CD4-positive, alpha-beta T cell treated with Interleukin-17A for 4 hours (primary cell): ENCODE measurements at regions not wholly inside any gene's neighbourhood (a gene's known extent, or its start where the extent isn't known, plus 50 kb on each side); places are given as distances from the start of the nearest gene placed in this dataset.
"Not testable (repeated sequence)": the region's sequence is repeated elsewhere in the genome, so short reads cannot be mapped to it uniquely, and the experiment has no call there.

Source experiments
- DNase-seq: peaks from one replicate; pipeline ENCODE4 v3.0.0-alpha.2; 2020; ENCODE audit warnings: mixed read lengths

DNA sequence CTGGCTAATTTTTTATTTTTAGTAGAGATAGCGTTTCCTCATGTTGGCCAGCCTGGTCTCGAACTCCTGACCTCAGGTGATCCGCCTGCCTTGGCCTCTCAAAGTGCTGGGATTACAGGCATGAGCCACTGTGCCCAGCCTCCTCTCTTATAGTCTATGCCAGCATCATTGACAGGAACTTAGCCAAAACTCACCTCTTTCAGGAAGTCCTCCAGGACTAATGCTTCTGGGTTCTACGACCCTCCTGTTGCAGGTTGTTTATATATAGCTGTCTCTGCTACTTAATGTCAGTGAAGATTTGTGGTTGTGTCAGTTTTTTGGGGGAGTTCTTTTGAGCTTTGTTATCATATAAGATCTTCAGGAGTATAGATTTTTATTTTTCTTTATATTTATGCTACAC, 112.1 kb upstream of the CDC42EP3 start:
- no peak for DNase-seq

GRCh38 chr2:37784071-37784758, 112.8 kb upstream of the CDC42EP3 start:
- no peak for DNase-seq

GRCh38 chr2:37784759-37785149, 113.3 kb upstream of the CDC42EP3 start:
- no peak for DNase-seq

- no peak for DNase-seq
Measured at GRCh38 chr2:37786191-37786698, 114.8 kb upstream of the CDC42EP3 start.

DNA sequence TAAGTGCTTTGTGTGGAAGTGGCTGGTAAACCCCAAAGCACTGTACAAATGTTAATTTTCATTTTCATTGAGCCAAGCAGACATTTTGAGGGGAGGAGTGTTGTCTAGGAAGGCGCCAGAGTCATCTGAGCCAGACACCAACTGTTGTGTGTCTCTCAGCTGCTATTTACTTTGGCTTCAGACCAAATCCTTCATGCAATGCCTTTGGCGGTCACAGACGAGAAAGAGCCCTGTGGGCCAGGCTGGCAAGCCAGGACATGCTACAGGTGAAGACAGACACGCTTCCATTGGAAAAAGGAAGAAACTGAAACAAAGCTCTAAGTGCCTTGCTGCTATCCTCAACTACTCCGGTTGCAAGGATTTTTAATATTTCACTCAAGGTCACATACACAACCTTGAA, 115.4 kb upstream of the CDC42EP3 start:
- no peak for DNase-seq

DNA sequence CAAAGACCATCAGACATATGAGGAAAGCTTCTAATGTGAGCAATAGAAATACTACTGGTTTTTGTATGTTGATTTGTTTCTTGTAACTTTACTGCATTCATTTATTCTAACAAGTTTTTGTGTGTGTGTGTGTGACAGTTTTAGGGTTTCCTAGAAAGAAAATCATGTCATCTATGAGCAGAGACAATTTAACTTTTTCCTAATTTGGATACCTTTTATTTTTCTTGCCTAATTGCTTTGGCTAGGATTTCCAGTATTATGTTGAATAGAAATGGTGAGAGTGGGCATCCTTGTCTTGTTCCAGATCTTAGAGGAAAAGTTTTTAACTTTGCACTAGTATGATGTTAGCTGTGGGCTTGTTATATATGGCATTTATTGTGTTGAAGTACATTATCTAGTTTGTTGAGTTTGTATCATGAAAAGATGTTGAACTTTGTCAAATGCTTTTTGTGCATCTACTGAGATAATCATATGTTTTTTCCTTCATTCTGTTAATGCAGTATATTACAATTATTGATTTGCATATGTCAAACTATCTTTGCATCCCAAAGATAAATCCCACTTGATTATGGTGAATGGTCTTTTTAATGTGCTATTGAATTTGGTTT, 117.3 kb upstream of the CDC42EP3 start:
- no peak for DNase-seq

DNA sequence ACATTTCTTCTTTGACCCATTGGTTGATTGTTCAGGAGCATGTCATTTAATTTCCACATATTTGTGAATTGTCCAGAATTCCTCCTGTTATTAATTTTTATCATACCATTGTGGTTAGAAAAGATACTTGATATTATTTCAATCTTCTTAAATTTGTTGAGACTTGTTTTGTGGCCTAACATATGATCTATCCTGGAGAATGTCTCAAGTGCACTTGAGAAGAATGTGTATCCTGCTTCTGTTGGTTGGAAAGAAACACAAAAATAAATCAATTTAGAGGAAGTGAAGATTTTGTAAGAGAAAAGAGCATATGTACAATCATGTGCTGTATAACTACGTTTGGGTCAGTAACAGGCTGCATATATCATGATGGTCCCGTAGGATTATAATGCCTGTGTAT, 118.6 kb upstream of the CDC42EP3 start:
- DNase-seq, result no peak

DNA sequence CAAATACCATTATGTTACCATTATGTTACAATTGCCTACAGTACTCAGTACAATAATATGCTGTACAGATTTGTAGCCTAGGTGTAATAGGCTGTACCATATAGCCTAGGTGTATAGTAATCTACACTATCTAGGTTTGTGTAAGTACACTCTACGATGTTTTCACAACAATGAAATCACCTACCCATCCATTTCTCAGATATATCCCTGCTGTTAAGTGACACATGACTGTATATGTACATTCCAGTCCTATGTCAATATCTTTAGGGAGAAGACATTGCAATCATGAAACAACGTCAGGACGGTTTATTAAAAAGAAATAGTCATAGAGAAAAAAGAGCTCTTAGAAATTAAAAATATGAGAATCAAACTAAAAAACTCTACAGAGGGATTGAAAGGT, 119.0 kb upstream of the CDC42EP3 start:
- DNase-seq, result no peak

DNA sequence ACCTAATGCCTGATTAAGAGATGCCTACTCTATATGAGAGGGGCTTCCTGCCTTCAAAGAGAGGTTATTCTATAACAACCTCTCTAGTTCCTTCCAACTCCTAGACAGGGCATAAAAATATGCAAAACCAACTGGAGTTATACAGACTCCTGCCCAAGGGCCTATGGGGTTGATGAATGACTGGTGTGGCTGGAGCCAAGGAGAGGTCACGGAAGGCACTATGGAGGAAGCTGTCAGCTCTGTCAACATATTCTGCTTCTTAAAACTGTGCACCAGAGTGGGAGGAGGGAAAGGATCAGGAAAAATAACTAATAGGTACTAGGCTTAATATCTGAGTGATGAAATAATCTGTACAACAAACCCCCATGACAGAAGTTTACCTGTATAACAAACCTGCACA, 120.9 kb upstream of the CDC42EP3 start:
- no peak for DNase-seq

- DNase-seq, result no peak
Measured at GRCh38 chr2:37793004-37793403, 121.6 kb upstream of the CDC42EP3 start.

GRCh38 chr2:37794717-37795116, 123.3 kb upstream of the CDC42EP3 start:
- no peak for DNase-seq

GRCh38 chr2:37795456-37795855, 124.0 kb upstream of the CDC42EP3 start:
- no peak for DNase-seq

DNA sequence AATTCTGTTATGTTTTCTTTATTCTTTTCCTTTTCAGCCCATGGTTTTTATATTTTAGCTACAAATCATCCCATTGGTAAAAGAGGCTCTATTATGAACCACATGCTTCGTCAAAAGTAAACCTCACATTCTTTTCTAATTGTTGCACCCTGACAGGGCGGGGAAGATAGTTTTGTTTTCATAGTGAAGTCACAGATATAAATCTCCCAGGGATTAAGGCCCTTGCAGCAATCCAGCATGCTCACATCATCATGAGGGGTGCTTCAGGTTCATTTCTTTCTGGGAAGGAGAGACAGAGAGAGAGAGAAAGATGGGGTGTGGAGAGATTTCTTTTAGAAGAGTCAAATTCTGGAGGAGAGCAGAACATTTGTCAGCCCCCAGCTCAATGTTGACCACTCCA, 124.5 kb upstream of the CDC42EP3 start:
- no peak for DNase-seq

GRCh38 chr2:37796481-37796880, 125.0 kb upstream of the CDC42EP3 start:
- no peak for DNase-seq

DNA sequence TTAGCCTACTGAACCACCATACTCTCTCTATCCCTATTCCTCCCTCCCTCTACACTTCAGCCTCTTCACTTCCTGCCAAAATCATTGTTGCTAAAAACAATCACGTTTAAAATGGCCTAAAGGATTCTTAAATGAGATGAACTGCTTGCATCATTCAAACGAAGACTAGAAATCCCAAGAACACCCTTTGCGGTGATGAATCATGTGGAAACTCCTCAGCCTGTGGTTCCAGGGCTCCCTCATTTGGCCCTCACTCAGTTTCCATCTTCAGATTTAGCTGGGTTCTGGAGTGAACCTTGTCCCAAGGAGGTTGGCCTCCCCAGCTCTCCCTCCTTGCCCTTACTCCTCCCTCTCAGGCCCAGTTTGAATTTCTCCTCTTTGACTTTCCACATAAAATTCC, 125.6 kb upstream of the CDC42EP3 start:
- DNase-seq, result no peak

- no peak for DNase-seq
Measured at GRCh38 chr2:37798315-37799005, 126.6 kb upstream of the RMDN2 start.

DNA sequence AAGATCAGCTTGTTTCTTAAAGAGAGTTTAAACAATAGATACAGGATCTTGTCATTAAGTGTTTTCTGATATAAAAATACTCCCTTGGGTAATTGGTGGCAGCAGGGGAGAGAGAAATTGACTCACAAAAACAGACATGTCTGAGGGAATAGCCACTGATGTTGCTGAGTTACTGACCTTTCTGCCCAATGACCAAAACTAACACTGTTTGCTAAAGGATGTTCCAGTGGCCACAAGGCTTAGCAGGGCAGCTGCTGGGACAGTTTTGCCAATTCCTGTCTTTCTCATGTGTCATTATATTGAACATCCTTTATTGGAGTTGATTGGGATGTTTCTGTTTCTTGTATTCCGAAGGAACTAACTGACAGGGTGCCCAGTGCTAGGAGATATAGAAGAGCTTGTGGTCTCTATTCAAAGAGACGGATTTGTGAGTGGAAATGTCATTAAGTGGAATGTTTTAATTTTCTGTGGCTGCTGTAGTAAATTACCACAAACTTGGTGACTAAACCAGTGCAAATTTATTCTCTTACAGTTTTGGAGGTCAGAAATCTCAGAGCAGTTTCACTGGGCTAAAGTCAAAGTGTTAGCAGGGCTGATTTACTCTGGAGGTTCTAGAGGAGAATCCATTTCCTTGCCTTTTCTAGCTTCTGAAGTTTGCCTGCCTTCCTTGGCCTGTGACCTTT, 124.8 kb upstream of the RMDN2 start:
- DNase-seq, result no peak

GRCh38 chr2:37802211-37802752, 122.8 kb upstream of the RMDN2 start:
- DNase-seq, result no peak

GRCh38 chr2:37802899-37803379, 122.1 kb upstream of the RMDN2 start:
- DNase-seq, result no peak

DNA sequence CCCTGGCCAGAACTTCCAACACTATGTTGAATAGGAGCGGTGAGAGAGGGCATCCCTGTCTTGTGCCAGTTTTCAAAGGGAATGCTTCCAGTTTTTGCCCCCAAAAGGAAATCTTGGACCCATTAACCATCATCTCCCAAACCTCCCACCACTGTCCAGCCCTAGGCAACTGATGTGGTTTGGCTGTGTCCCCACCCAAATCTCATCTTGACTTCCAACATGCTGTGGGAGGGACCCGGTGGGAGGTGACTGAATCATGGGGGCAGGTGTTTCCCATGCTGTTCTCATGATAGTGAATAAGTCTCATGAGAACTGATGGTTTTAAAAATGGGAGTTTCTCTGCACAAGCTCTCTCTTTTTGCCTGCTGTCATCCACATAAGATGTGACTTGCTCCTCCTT, 119.1 kb upstream of the RMDN2 start:
- not testable (repeated sequence) for DNase-seq

GRCh38 chr2:37809525-37809924, 115.6 kb upstream of the RMDN2 start:
- peak; percentile 29 for DNase-seq

- DNase-seq, result no peak
Measured at GRCh38 chr2:37809931-37810570, 115.0 kb upstream of the RMDN2 start.

GRCh38 chr2:37812414-37812813, 112.7 kb upstream of the RMDN2 start:
- DNase-seq, result no peak
